ENCODE measurements at regions not wholly inside any gene's neighbourhood (a gene's known extent, or its start where the extent isn't known, plus 50 kb on each side); places are given as distances from the start of the nearest gene placed in this dataset.
"Not testable (repeated sequence)": the region's sequence is repeated elsewhere in the genome, so short reads cannot be mapped to it uniquely, and the experiment has no call there.

GRCh38 chr4:180360113-180360512 lies 1883.1 kb upstream of the TENM3 start:
- not testable (repeated sequence) for DNase-seq

GRCh38 chr4:180363815-180364214 lies 1879.4 kb upstream of the TENM3 start:
- no peak for DNase-seq

GRCh38 chr4:180372691-180373090 lies 1870.5 kb upstream of the TENM3 start:
- no peak for DNase-seq

GRCh38 chr4:180377741-180378140 lies 1865.5 kb upstream of the TENM3 start:
- DNase-seq: peak; percentile 23

GRCh38 chr4:180380733-180381132 lies 1862.5 kb upstream of the TENM3 start:
- peak; percentile 58 for DNase-seq

DNA sequence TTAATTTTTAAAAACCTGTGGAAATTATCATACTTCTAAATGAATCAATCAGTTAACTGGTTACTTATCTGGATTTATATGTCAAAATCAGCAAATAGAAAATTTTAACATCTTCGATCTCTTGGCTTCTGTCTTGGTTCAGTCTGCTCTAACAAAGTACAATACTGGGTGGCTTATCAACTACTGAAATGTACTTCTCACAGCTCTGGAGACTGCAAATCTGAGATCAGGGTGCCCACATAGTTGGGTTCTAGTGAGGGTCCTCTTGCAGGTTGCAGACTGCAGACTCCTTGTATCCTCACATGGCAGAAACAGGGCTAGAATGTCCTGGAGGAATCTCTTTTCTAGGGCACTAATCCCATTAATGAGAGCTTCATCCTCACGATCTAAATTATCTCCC lies 1851.6 kb upstream of the TENM3 start:
- DNase-seq: no peak

DNA sequence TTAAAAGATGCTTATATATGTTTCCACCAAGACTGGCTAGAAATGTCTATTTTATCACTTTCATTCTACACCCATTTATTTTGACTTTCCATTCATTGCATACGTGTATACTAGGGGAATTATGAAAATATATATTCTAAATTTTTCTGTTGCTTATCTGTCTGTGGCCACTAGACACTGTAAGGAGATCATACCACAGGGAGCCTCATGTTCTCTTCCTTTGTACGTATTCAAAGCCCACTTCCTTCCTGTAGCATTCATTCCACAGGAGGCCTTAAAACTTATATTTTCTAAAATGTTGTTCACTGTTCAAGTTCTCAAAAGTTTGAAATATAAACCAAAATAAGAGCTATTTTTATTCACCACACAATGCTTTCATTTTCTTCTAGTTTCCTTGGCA lies 1848.9 kb upstream of the TENM3 start:
- DNase-seq: no peak

GRCh38 chr4:180394730-180395129 lies 1848.5 kb upstream of the TENM3 start:
- DNase-seq: no peak

DNA sequence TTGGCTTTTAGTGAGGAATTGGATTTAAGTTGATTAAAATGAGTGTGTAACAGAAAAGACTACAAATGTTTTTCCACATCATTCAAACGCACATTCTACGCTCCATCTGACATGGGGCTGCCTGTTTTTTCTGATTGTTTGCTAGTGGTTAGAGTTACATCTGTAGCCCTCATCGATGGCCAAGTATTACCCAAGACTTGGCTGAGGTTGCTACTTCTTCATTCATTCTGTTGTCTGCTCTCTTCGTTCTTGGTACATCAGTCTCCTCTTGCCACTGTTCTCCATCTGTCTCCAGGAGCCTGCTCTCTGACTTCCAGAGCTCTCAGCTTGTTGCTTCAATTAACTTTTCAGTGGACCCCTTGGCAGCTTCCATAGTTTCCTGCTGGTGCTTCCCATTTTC lies 1844.6 kb upstream of the TENM3 start:
- no peak for DNase-seq

DNA sequence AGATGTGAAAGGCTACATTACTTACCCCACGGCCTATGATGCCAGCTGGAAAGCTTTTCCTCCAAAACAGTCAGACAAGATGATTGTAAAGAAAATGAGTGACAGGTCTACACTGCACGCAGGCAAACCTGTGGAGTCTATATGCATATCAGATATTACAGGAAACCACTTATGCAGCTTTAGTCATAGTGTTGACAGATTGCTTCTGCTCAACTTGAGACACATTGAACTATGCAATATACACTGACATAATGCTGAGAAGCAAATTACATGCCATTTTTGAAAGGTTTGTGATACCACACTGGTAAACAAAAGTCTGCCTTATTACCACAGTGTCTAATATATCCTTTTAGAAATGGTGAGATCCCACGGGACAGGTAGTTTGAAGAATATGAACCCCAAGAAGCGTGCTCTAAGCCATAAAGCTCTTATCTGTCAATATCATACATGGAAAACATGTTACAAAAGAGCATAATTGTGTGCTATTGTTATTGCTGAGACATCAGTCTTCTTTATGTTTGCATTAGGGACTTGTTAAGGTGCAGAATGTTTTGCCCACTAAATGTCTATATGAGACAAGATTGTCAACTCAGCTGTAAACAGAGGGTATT lies 1835.8 kb upstream of the TENM3 start:
- no peak for DNase-seq

GRCh38 chr4:180418819-180419531 lies 1824.2 kb upstream of the TENM3 start:
- DNase-seq: no peak

DNA sequence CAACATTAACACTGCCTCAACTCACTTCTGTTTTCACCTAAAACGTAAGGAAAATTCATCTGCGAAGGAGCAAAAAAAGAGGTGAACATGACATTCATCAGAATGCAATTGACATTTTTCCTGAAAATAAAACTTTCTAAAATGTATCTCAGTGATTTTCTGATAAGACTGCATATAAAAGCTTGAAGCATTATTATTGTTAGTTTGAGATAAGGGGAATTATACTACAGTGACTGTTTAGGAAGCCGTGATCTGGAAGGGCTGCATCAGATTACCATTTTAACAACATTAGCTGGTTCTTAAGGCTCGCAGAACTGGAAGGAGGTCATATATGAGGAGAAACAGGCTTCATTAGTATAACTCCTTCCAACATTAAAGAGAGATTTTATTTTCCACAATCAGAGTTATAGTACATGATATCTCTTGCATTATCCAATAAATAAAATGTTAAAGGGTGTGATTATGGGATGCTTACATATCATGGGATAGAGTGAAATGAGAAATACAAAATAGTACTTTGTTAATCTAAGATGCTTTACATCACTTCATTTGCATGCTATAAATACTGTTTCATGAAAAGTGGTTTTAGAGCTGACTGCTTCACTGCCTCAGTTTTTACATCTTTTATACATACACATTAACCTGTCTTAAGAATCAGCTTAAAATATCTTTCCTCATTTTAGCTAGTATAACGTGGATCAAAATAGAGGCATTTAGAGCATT lies 1820.1 kb upstream of the TENM3 start:
- DNase-seq: no peak

DNA sequence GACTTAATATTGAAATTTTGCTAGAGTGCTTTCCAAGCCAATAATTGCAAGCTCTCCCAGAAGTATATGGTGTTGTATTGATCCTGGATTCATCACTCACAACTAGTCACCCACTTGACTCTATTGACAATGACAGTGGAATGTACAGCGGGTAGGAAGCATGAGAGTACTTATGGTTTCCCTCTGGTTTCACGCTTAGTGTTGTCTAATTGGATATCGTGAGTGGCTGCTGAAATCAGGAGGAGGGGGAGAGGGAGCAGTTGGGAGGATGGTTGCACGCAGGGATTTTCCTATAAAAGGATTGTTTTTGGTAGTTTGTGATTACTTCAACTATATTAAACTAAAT lies 1819.5 kb upstream of the TENM3 start:
- DNase-seq: no peak

GRCh38 chr4:180426938-180427337 lies 1816.3 kb upstream of the TENM3 start:
- no peak for DNase-seq

DNA sequence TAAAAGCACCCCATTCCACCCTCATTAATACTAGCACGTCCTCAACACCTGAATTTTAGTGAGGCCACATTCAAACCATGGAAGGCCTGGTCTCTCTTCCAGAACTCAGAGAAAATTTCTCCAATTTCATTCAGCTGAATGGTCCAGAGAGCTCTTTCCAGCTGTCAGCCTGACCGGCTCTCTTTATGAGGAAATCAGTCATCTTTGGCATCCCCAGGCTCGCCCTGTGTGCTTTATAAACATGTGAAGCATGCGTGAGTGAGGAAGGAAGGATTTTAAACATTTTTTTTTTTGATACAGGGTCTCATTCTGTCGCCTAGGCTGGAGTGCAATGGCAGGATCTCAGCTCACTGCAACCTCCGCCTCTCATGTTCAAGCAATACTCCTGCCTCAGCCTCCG lies 1812.9 kb upstream of the TENM3 start:
- DNase-seq: no peak

DNA sequence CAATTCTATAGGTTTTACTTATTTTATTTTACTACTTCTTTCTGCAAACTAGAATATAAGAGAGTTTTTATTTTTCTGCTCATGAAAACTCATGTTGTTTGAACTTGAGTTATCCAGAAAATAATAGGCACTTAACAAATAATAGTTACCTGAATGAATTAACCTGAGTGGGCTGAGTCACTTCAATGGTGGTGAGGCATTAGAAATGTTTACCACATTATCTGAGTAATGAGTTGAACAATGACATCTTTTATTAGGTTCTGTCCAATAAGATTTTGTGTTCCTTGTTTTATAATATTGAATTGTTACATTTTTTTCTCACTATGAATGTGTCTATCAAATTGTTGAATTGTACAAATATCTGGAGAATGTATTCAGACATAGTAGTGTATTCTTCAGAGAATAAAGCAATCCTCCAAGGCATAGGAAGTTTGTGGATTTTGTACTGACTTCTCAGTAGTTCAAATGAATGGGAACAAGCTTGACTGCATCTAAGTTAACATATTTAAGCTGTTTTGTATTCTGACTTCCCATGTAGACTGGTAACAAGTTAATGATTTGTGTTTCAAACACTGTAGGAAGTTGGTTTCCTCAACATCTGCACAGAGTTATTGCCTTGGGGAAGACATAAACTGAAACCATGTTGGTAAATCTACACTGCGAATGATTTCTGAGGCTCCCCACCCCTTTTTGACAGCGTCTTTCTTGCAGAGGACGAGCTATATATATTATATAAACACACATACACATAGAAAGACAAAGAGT lies 1808.9 kb upstream of the TENM3 start:
- no peak for DNase-seq

GRCh38 chr4:180436361-180436760 lies 1806.8 kb upstream of the TENM3 start:
- DNase-seq: no peak

DNA sequence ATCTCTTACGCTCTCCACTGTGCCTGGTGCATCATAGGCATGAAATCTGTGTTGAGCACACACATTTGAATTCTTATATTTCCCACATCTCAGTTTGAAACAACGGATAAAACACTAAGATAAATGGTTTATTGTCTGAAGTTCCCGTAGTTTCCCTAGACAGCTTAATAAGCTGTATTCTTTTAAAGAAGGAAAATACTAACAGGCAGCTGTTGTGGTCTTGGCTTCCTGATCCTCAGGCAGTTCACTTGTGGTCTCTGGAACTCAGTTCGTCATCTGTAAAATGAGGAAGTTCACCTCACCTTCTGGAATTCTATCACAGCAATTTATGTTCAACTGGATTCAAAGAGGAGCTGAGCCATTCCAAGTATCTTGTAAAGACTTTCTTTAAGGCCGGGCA lies 1805.6 kb upstream of the TENM3 start:
- no peak for DNase-seq

- DNase-seq: no peak
Observed at GRCh38 chr4:180448306-180448705, 1794.9 kb upstream of the TENM3 start.

- DNase-seq: peak; percentile 33
Observed at GRCh38 chr4:180449395-180449956, 1793.7 kb upstream of the TENM3 start.

- DNase-seq: no peak
Observed at GRCh38 chr4:180455226-180455625, 1788.0 kb upstream of the TENM3 start.

- DNase-seq: no peak
Observed at GRCh38 chr4:180456928-180457327, 1786.3 kb upstream of the TENM3 start.

- DNase-seq: no peak
Observed at GRCh38 chr4:180462116-180462515, 1781.1 kb upstream of the TENM3 start.

Measured in fibroblast of skin of right quadriceps (primary cell).